ENCODE measurements at regions not wholly inside any gene's neighbourhood (a gene's known extent, or its start where the extent isn't known, plus 50 kb on each side); places are given as distances from the start of the nearest gene placed in this dataset.

DNA sequence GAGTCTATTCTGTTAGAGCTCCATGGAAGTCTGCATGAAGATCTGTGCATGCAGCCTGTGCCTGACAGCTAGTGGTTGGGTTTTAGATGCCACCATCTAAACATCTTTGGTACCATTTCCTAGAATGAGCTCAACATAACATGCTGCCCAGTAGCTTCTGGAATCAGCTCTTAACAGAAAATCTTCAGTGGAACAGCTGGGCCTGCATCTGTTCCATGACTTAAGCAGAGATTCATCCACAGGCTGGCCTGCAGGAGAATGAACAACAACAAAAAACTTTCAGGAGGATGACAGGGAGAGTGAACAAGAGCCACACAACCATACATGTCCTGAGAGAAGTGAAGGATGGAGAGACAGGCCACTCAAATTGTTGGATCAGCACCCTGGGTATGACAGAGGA lies 316.6 kb downstream of the RDH14 start:
- DNase-seq: no peak

DNA sequence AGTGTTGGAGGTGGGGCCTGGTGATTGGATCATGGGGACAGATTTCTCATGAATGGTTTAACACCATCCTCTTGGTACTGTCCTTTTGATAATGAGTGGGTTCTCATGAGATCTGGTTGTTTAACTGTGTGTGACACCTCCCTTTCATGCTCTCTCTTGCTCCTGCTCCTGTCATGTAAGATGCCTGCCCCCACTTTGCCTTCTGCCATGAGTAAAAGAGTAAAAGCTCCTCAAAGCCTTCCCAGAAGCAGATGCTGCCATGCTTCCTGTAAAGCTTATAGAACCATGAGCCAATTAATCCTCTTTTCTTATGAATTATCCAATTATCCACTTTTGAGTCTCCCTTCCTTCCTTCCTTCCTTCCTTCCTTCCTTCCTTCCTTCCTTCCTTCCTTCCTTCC lies 317.7 kb downstream of the RDH14 start:
- no peak for DNase-seq

DNA sequence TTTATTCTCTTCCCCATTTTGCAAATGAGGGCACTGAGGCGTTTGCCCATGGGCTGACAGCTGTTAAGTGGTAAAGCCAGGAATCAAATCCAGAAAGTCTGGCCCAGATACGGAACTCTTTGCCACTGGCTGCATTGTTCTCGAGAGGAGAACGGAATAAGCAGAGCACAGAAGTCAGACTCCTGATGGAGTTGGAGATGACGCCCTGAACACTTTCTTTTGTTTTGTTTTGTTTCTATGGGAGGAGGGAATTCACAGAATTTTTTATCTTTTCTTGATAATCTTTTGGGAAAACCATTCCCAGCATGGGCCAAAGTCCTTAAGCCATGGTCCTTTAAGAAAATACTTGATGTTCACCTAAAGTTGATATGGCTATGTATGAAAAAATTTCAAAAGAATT lies 322.2 kb downstream of the RDH14 start:
- DNase-seq: no peak

DNA sequence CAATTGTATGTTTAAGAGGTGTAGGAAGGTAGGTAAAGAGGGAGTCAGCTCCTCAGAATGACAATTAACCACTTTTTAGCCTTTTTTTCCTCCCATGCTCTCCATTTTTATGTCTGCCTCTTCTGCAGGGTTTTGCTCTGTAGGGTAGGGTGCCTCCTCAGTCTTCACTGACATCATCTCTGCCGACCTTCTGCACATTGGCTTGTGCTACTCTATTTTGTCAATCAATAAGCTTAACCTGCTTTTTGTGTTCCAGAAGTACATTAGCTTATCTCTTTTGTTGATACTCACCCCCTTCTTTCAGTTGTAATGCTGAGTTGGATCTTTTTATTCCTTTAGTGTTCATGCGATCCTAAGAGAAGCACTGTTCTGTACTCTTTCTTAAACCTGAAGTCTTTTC lies 323.2 kb downstream of the RDH14 start:
- no peak for DNase-seq

DNA sequence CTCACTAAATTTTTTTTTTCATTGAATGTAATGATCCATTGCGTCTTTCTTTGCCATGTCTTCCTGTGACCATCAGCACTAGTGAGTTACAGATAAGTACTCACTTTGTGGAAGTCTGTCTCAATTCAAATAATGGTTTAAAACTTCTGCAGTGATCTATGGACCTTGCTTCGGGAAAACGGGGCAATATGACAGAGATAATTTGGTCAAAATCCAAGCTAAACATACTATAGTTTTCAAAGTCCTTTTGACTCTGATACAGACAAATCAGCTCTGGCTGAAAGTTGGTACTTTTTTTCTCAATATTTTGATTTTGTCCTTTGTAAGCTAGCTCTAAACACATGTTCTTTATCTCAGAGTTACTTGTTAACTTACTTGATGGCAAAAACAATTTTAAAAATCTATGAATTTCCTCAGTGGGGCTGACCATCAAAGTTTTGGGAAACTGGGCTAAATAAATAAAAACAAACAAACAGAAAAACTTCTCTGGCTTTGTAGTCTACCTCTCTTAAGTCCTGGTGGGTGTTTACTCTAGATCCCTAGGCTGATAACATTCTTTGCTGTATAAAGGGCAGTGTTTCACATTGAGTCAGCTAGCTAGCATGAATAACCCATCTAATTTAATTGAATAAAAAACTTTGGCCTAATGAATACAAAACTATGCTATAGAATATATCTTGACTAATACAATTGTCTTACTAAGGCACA lies 327.6 kb downstream of the RDH14 start:
- DNase-seq: no peak

DNA sequence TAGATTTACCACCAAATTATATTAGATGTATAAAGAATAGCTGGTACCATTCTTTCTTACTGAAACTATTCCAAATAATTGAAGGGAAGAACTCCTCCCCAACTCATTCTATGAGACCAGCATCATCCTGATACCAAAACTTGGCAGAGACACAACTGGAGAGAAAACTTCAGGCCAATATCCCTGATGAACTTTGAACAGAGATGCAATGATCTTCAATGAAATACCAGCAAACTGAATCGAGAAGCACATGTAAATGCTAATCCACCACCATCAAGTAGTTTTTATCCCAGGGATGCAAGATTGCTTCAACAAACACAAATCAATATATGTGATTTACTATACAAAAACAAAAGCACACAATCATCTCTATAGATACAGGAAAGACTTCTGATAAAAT lies 329.8 kb downstream of the RDH14 start:
- no peak for DNase-seq

DNA sequence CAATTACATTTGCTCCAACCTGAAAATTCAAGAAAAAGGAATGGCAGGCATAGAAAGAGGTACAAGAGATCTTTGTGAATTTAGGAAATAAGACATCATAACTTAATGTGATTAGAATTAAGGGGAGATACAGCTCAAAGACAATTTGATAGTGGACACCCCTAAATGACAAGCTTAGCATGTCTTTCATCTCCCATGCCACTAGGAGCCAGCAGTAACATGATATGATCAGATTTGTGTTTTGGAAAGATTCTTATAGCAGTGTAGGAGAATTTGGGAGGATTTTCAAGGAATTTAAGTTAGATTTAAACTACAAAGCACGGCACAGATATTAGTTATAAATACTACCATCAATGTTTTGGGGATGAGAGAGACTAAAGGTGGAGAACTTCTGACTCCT lies 340.8 kb downstream of the RDH14 start:
- no peak for DNase-seq

DNA sequence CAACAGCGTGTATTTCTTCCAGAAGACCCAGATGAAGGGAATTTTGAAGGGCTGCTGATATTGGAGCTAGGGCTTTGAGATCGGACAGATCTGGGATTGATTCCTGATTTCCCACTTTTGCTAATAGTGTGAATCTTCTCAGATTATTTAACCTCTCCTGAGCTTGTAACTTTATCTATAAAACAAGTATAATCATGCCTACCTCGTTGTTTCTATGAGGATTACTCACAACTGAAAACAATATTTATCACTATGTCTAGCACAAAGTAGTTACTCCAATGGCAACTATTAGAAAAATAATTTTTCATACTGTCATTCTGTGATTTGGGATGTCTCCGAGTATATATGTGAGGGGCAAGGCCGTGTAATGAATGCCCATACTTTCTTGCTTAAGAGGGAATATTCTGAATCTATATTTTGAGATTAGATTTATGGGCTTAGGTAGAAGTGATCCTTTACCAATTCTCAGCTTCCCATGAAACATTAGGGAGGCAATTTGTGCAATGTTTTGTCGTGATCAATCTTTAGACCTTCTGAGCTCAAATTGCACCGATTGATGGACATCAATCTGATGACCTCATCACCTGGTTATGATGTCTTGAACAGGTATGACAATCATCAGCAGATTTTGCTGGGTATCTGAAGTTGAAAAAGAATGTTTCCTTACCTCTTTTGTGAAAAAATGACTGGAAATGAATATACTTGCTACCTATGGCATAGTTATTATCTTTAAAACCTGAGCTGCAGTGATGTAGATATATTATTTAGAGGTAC lies 339.9 kb downstream of the KCNS3 start:
- no peak for DNase-seq

DNA sequence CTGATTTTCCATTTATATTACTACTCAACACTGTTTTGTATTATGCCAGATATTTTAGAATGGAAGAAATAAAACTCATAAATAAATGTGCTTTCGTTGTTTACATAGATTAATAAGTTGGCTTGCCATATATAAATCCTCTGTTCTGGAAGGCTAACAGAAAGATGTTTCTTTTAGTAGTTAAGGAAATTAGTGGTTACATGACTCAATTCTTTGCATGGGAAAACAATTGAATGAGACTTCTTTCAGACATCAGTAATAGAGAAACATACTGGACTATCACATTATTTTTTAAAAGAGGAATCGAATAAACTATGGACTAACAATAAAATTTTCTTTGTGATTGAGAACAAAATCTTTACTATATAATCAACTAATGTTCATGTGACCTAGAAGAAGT lies 336.5 kb downstream of the KCNS3 start:
- DNase-seq: no peak

DNA sequence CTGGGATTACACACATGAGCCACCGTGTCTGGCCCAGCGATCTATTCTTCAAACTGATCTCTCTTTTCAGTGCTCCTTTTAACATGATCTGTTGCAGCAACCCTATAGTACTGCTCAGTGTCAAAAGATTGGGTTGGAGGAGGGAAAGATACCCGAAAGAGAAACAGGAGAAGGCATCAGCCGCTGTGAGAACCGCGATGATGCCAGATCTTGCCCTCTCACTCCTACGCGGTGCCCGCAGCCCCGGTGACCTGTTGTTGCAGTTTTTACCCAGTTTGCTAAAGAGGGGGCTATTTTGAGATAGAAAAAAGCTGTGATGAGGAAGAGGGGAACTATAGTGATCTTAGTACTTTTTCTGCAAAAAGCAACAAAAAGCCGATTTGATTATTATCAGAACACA lies 335.5 kb downstream of the KCNS3 start:
- DNase-seq: no peak

DNA sequence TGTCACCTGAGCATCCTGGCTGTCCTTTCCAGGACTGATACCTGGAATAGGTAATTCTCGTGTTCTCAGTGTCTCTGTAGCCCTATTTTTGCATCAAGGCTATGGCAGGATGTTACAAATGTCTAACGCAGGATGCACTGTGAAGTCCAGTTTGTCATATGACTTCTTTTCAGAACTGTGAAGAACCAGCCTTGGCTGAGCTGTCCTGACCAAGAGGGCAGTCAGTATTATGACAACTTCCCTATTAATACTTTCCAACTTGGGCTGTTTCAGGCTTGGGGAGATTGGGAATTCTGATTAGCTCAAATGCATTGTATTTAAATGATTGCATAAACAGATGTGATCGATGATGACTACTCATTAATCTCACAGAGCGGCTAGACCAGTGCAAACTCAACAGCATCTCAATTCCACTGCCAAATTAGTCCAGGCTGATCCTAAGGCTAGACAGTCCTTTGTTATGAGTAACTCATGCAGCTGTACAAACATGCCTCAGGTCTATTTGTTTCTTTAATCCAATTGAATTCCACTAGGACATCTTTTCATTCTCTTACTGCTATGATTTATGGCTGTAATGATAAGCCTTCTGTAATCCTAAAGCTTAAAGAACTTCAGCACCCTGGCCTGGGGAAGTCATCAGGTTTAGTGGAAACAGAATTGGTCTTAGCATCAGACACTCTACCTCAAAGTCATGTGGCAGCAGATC lies 331.6 kb downstream of the KCNS3 start:
- DNase-seq: peak; percentile 78

DNA sequence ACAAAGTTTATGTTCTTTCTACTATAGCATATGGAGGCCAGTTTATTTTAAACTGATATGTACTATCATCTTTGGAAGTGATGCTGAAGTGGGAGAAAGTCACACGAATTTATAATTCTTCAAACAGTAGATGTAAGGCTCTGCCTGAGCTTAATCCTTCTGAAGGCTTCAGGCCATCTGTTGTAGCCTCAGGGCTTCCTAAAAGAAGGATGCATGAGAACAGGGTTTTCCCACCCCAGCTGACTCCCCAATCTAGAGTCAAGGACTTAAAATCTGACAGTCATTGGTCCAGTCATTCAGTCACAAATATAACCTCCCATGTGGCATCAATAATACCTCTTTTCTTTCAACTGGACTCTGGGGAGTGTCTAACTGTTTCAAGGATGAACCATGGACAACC lies 330.5 kb downstream of the KCNS3 start:
- DNase-seq: no peak

DNA sequence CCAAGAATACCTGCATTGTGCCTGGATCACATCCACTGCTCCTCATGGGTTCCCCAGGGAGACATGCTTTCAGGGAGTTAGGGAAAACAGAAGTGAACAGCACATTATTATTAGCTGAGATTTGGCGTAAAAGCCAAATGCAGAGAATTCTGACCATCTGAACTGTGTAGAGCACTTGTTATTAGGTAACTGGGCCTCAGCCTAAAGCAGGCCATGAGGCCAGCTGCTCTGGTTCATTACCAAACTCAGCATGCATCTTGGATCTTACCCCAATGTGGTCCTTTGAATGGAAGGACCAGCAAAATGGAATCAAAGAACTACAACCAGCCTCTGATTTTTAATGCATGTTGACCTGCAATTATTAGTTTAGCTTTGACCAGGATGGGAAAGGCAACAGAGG lies 322.3 kb downstream of the KCNS3 start:
- no peak for DNase-seq

DNA sequence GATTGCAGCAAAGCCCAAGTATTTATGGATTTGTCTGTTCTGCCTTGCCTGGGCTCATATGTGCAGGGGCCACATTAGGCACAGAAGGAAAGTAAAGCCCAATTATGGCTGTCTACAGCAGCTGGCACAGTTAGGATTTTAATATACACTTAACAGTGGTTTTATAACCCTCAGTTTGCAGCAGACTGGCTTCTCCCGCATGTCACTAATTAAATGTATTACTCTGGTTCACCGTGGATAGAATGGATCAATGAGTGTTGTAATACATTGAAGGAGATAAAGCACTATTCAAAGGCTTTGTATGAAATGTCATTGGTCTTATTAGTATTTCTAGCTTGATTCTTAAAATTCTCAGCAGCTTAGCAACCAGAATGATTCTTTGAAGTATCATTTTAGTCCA lies 320.2 kb downstream of the KCNS3 start:
- DNase-seq: no peak

DNA sequence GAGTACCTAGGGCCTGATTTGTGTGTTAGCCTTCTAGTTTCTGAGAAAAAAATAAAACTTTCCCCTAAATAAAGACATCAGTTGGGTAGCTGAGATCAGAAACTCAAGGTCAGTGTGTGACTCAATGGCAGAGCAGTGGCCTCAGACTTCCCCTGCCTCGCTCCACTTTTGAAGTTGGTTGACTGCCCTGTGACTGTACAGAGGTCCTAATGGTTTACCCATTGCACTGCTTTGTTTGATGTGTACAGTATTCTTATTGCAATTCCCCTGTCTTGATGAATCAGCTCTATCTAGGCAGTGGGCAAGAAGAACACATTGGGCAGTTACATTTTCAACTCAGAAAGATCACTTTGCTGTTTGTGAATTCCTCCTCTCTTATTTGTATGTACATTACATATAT lies 315.7 kb downstream of the KCNS3 start:
- DNase-seq: no peak

DNA sequence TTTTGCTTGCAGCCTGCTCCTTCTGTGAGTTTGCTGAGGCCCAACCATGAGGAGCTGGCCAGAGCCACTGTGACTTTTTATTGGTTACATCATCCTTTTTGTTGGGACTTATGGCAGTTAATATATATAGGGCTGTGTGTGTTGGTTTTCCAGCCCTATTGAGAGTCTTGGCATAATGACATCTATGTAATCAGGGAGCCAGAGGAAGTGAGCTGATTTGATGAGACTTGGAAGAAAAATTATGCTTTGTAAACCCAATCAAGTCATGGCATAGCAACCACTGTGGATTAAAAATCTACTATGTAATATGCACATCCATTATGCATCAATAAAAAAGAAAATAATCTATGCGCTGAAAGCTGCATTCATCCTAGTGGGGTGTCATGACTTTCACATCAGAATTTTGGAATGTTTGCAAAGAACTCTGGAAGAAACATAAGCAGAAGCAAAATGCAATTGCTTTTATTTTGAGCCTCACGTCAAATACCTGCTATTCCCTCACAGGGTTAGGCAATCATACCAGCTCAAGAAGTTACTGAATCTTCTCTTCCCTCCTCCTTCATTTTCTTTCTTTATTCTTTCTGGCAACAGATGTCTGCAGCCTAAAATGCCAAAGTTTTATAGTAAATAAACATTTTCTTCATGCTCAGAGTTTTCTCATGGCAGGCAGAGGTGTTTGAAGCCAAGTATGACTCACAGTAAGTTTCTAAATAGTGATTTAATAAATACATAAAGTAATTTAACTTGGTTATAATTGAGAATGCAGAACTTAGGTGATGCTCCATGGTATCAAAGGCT lies 308.5 kb downstream of the KCNS3 start:
- DNase-seq: no peak

DNA sequence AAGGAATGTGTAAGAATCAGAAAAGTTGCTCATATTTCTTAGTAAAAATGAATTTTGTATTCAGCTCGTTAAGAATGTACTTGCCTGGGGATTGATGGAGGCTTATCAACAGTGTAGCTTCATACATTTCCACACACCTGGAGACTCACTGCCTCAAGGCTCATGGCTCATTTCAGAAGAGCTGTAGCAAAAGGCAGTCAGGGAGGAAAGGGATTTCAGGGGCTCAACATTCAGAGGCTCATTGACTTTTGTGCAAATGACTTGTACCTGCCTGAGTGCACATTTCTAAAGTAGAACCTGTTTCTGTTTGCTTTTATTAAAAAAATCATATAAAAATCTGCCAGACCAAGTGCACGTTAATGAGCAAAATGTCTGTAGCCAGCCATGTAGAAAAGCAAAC lies 304.4 kb downstream of the KCNS3 start:
- DNase-seq: no peak

DNA sequence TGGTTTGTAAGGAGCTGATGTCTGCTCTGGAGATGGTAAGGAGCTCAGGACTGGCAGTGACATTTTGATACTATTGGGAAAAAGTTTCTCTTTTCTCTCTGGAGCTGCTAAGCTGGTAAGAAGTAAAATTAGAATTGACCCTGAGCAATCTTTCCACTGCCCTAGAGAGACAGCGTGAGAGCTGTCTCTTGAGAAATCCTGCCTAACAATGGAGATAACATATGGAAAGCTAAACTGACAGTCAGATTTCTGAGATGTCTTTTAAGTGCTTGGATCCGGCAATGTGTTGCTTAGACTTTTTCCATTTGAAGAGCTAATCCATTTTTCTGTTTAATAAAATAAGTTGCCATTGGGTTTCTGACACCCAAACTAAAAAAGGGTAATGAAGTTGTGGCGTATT lies 302.4 kb downstream of the KCNS3 start:
- DNase-seq: no peak

DNA sequence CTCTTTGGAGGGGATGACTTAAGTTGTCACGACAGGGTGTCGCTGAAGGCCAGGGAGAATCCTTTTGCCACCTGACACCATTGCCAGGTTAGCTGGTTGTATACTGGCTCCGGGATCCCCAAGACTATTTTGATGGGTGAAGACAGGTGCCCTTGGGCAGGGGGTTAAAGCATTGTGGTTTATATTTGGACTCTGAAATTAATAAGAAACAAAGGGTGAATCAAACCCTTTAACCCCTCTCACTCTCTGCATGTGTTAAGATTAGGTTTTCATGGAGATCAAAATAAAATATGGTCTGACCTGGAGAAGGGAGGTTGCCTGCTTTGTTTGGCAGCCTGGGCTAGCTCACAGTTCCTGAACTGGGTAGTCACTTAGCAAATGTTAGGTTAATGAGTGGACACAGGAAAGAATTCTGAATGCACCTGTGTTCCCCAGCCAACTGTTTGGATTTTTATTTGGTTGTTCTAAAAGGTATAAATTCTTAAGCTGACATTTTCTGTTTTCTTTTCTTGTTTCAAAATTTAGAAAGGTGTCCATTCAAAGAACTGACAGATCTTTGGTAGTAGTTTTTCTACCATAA lies 301.7 kb downstream of the KCNS3 start:
- DNase-seq: no peak

DNA sequence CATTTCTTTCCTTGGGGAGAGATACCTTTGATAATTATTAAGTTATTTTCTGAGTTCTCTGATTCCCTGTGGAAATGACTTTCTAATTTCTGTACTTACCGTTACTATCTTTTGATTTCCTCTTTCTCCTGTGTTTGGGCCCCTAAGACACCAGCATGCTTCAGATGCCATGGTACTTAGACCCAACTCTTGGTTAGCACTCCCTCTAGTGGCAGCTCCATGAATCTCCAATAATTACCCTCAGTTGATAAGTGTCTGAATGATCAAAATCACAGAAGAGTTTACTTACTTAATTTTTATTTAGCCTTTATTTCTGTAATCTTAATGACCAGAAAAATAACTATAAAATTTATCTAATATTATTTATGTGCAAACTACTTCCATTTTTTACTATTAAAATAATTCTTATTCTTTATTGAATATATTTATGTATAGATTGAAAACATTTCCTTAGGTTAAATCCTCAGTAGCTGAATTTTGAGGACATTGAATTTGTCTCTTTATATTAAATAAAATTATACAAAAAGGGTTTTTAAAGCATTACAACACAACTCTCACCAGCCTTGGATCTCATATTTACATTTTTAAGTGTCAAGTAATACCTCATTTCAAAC lies 300.4 kb downstream of the KCNS3 start:
- peak; percentile 59 for DNase-seq

DNA sequence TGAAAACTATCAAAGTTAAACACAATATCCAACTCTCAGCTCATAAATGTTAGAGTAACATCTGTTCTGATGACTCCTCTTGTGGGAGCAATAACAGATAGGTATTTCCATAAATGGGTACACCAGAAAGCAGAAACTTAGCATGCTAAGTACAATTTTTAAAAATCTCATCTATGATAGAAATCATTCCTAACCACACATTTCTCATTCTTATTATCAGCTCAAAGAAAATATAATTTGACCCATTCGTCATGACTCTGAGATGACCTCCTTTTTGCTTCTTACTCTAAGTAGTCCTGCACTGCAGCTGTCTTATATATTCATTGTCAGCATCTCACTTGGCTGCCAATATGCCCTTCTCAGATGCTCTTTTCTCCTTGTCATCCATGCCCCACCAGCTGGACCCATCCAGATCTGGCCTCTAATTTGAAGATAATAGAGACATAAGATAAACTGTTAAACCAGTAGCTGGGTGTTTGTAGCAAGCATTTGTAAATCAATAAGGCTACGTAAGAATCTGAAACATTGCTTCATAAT lies 298.3 kb downstream of the KCNS3 start:
- no peak for DNase-seq

DNA sequence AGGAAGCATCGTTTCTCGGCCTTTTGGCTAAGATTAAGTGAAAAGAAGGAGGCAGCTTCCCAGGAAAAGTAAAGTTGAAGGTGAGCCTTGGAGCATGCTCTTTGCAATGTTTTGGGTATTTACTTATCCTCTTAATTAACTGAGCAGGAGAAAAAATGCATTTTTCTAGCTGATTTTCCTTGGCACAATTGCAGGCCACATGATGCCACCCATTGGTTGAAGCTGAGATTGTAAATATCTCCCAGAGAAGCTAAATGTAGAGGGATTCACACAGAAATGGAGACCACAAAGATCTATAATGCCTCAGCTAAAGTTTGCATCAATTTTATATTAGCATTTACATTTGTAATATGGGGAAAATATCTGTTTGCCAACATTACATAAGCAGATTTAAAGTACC lies 294.1 kb downstream of the KCNS3 start:
- DNase-seq: no peak

All from fibroblast of skin of right quadriceps (primary cell).